ENCODE measurements at regions not wholly inside any gene's neighbourhood (a gene's known extent, or its start where the extent isn't known, plus 50 kb on each side); places are given as distances from the start of the nearest gene placed in this dataset.

GRCh38 chr14:56885825-56886224 is 75.5 kb upstream of the OTX2 start:
- DNase-seq (ENCODE audit: low spot score, unreplicated experiment): no peak
- Mint-ChIP-seq H3K27ac (no peak overlapping the region), H3K36me3 (ENCODE audit: insufficient read depth) (no peaks in the 10 kb centered on the region), H3K4me3 (ENCODE audit: low read depth) (no peak overlapping the region), H3K9me3 (ENCODE audit: low read depth) (no peaks in the 10 kb centered on the region), H3K4me1 (ENCODE audit: low read depth) (peaks cover 5% of the 10 kb centered on the region), H3K27me3 (peaks cover 32% of the 10 kb centered on the region)
- TF ChIP-seq, protein P1, sequence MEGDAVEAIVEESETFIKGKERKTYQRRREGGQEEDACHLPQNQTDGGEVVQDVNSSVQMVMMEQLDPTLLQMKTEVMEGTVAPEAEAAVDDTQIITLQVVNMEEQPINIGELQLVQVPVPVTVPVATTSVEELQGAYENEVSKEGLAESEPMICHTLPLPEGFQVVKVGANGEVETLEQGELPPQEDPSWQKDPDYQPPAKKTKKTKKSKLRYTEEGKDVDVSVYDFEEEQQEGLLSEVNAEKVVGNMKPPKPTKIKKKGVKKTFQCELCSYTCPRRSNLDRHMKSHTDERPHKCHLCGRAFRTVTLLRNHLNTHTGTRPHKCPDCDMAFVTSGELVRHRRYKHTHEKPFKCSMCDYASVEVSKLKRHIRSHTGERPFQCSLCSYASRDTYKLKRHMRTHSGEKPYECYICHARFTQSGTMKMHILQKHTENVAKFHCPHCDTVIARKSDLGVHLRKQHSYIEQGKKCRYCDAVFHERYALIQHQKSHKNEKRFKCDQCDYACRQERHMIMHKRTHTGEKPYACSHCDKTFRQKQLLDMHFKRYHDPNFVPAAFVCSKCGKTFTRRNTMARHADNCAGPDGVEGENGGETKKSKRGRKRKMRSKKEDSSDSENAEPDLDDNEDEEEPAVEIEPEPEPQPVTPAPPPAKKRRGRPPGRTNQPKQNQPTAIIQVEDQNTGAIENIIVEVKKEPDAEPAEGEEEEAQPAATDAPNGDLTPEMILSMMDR (IDR thresholded peaks at IDR 0.05; ENCODE audit: unreplicated experiment): no peak

DNA sequence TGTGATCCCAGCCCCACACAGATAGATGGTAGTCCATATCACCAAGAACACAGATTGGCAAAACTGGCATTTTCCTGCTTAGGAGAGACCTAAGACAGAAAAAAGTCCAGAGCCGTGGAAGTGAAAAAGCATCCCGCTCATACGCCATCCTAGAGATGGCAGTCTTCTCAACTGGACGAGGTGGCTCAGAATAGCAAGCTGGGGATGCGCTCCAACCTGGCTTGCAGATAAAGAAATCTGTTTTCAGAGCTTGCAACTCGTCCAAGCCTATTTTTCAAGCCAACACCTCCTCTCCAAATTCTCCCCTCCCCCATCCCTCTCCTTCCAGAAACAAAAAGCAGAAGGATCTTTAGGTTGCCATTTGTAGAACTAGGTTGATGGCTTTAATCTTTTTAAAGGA is 74.3 kb upstream of the OTX2 start:
- H3K9me3 Mint-ChIP-seq (ENCODE audit: low read depth): no peaks in the 10 kb centered on the region
- H3K27ac Mint-ChIP-seq: no peak overlapping the region

DNA sequence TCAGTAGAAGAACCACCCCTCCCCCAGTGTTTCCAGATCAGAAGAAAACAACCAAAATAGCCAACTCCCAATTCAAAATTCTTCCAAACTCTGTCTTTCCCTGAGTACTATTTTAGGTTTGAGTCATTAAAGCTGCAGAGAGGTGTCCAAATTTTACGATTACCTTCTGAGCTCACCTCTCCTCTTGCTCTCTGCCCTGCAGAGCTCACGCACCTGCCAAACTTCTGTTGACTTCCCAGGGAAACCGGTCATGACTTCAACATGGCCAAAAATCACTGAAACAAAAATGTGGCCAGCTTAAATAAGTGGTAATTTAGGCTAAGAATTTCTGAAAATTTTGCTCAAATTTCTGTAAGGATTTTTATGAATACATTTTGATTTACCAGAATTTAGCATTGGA is 70.9 kb upstream of the OTX2 start:
- Mint-ChIP-seq H3K27me3 (peaks cover 22% of the 10 kb centered on the region), H3K4me1 (ENCODE audit: low read depth) (no peaks in the 10 kb centered on the region)
- no peak for DNase-seq (ENCODE audit: low spot score, unreplicated experiment)

More for the DNA sequence above, 74.3 kb upstream of the OTX2 start:
- H3K4me1 Mint-ChIP-seq (ENCODE audit: low read depth): peaks cover 5% of the 10 kb centered on the region
- no peak for DNase-seq (ENCODE audit: low spot score, unreplicated experiment)
- peaks cover 36% of the 10 kb centered on the region for H3K27me3 Mint-ChIP-seq
- TF ChIP-seq, protein P1 (IDR thresholded peaks at IDR 0.05; ENCODE audit: unreplicated experiment): no peak
- H3K36me3 Mint-ChIP-seq (ENCODE audit: insufficient read depth): no peaks in the 10 kb centered on the region
- H3K4me3 Mint-ChIP-seq (ENCODE audit: low read depth): no peak overlapping the region

GRCh38 chr14:56878766-56879165 is 68.5 kb upstream of the OTX2 start:
- H3K36me3 Mint-ChIP-seq (ENCODE audit: insufficient read depth): no peaks in the 10 kb centered on the region
- H3K27ac Mint-ChIP-seq: no peak overlapping the region
- TF ChIP-seq, protein P1 (IDR thresholded peaks at IDR 0.05; ENCODE audit: unreplicated experiment): no peak
- H3K9me3 Mint-ChIP-seq (ENCODE audit: low read depth): no peaks in the 10 kb centered on the region
- no peaks in the 10 kb centered on the region for H3K4me1 Mint-ChIP-seq (ENCODE audit: low read depth)
- peaks cover 24% of the 10 kb centered on the region for H3K27me3 Mint-ChIP-seq
- no peak overlapping the region for H3K4me3 Mint-ChIP-seq (ENCODE audit: low read depth)
- no peak for DNase-seq (ENCODE audit: low spot score, unreplicated experiment)

More for the DNA sequence above, 70.9 kb upstream of the OTX2 start:
- Mint-ChIP-seq H3K9me3 (ENCODE audit: low read depth) (no peaks in the 10 kb centered on the region), H3K27ac (no peak overlapping the region), H3K4me3 (ENCODE audit: low read depth) (no peak overlapping the region), H3K36me3 (ENCODE audit: insufficient read depth) (no peaks in the 10 kb centered on the region)
- TF ChIP-seq, protein P1 (IDR thresholded peaks at IDR 0.05; ENCODE audit: unreplicated experiment): no peak

DNA sequence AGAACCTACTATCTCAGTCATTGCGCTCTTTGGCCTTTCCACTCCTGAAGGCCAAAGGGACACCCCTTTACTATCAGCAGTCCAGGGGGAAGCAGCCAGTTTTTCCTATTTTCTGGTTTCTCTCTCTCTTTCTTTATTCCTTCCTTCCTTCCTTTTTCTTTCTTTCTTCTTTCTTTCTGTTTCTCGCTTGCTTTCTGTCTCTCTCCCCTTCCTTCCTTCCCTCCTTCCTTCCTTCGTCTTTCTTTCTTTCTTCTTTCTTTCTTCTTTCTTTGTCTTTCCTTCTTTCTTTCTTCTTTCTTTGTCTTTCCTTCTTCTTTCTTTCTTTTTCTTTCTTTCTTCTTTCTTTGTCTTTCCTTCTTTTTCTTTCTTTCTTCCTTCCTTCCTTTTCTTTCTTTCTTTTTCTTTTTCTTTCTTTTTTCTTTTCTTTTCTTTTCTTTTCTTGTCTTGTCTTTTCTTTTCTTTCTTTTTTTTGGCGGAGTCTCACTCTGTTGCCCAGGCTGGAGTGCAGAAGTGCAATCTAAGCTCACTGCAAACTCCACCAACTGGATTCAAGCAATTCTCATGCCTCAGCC is 64.9 kb upstream of the OTX2 start:
- Mint-ChIP-seq H3K27me3 (peaks cover 27% of the 10 kb centered on the region), H3K9me3 (ENCODE audit: low read depth) (no peaks in the 10 kb centered on the region), H3K36me3 (ENCODE audit: insufficient read depth) (no peaks in the 10 kb centered on the region), H3K4me1 (ENCODE audit: low read depth) (no peaks in the 10 kb centered on the region), H3K4me3 (ENCODE audit: low read depth) (no peak overlapping the region), H3K27ac (no peak overlapping the region)
- TF ChIP-seq, protein P1 (IDR thresholded peaks at IDR 0.05; ENCODE audit: unreplicated experiment): no peak
- DNase-seq (ENCODE audit: low spot score, unreplicated experiment): no peak

Data from progenitor cell of endocrine pancreas (in vitro differentiated cells).